ENCODE measurements at regions not wholly inside any gene's neighbourhood (a gene's known extent, or its start where the extent isn't known, plus 50 kb on each side); places are given as distances from the start of the nearest gene placed in this dataset.

GRCh38 chr1:112312879-112313278 is 83.1 kb upstream of the CTTNBP2NL start:
- Mint-ChIP-seq H3K4me3 (no peak overlapping the region), H3K4me1 (peaks cover 32% of the 10 kb centered on the region), H3K27ac (no peak overlapping the region), H3K9me3 (no peaks in the 10 kb centered on the region), H3K27me3 (ENCODE audit: low read depth) (peaks cover 74% of the 10 kb centered on the region), H3K36me3 (no peaks in the 10 kb centered on the region)
- TF ChIP-seq CTCF (IDR thresholded peaks at IDR 0.05; ENCODE audit: unreplicated experiment): no peak
- DNase-seq (ENCODE audit: low spot score in 2 of 2, unreplicated experiment in 2 of 2): no peak

- Mint-ChIP-seq H3K27me3 (ENCODE audit: low read depth) (peaks cover 66% of the 10 kb centered on the region), H3K4me3 (no peak overlapping the region), H3K4me1 (peaks cover 25% of the 10 kb centered on the region), H3K9me3 (no peaks in the 10 kb centered on the region), H3K36me3 (no peaks in the 10 kb centered on the region), H3K27ac (no peak overlapping the region)
- DNase-seq (ENCODE audit: low spot score in 2 of 2, unreplicated experiment in 2 of 2): no peak
- TF ChIP-seq CTCF (IDR thresholded peaks at IDR 0.05; ENCODE audit: unreplicated experiment): no peak
Measured at GRCh38 chr1:112316254-112316913, 79.6 kb upstream of the CTTNBP2NL start.

GRCh38 chr1:112317140-112317539 is 78.9 kb upstream of the CTTNBP2NL start:
- TF ChIP-seq CTCF (IDR thresholded peaks at IDR 0.05; ENCODE audit: unreplicated experiment): no peak
- no peak overlapping the region for H3K4me3 Mint-ChIP-seq
- peaks cover 64% of the 10 kb centered on the region for H3K27me3 Mint-ChIP-seq (ENCODE audit: low read depth)
- H3K9me3 Mint-ChIP-seq: no peaks in the 10 kb centered on the region
- no peak for DNase-seq (ENCODE audit: low spot score in 2 of 2, unreplicated experiment in 2 of 2)
- H3K27ac Mint-ChIP-seq: no peak overlapping the region
- no peaks in the 10 kb centered on the region for H3K36me3 Mint-ChIP-seq
- H3K4me1 Mint-ChIP-seq: peaks cover 25% of the 10 kb centered on the region

GRCh38 chr1:112317611-112318062 is 78.4 kb upstream of the CTTNBP2NL start:
- no peaks in the 10 kb centered on the region for H3K36me3 Mint-ChIP-seq
- H3K4me3 Mint-ChIP-seq: no peak overlapping the region
- no peaks in the 10 kb centered on the region for H3K9me3 Mint-ChIP-seq
- no peak for TF ChIP-seq CTCF (IDR thresholded peaks at IDR 0.05; ENCODE audit: unreplicated experiment)
- H3K27ac Mint-ChIP-seq: no peak overlapping the region
- peaks cover 25% of the 10 kb centered on the region for H3K4me1 Mint-ChIP-seq
- H3K27me3 Mint-ChIP-seq (ENCODE audit: low read depth): peaks cover 63% of the 10 kb centered on the region
- no peak for DNase-seq (ENCODE audit: low spot score in 2 of 2, unreplicated experiment in 2 of 2)

- TF ChIP-seq CTCF (IDR thresholded peaks at IDR 0.05; ENCODE audit: unreplicated experiment): no peak
- no peak for DNase-seq (ENCODE audit: low spot score in 2 of 2, unreplicated experiment in 2 of 2)
- H3K9me3 Mint-ChIP-seq: no peaks in the 10 kb centered on the region
- H3K27me3 Mint-ChIP-seq (ENCODE audit: low read depth): peaks cover 63% of the 10 kb centered on the region
- H3K4me3 Mint-ChIP-seq: no peak overlapping the region
- H3K27ac Mint-ChIP-seq: no peak overlapping the region
- no peaks in the 10 kb centered on the region for H3K36me3 Mint-ChIP-seq
- peaks cover 25% of the 10 kb centered on the region for H3K4me1 Mint-ChIP-seq
Measured at GRCh38 chr1:112318263-112318662, 77.8 kb upstream of the CTTNBP2NL start.

All from mesothelial cell of epicardium (in vitro differentiated cells).